NCI-H187 (cell line): ENCODE measurements at regions not wholly inside any gene's neighbourhood (a gene's known extent, or its start where the extent isn't known, plus 50 kb on each side); places are given as distances from the start of the nearest gene placed in this dataset.
"Not testable (repeated sequence)": the region's sequence is repeated elsewhere in the genome, so short reads cannot be mapped to it uniquely, and the experiment has no call there.

Experiments used
- DNase-seq, 2 experiments: peaks; one replicate each; lab custom pipeline; 2025; lab: John Stamatoyannopoulos, UW

- DNase-seq = not testable (repeated sequence)
Measured at GRCh38 chr14:43547596-43547995, 959.5 kb downstream of the FSCB start.

- no peak for DNase-seq
Measured at GRCh38 chr14:43541356-43541755, 965.7 kb downstream of the FSCB start.

- no peak for DNase-seq
Measured at GRCh38 chr14:43540948-43541347, 966.1 kb downstream of the FSCB start.

GRCh38 chr14:43539210-43539609 lies 967.9 kb downstream of the FSCB start:
- DNase-seq = no peak

- no peak for DNase-seq
Measured at GRCh38 chr14:43535231-43535838, 971.7 kb downstream of the FSCB start.

GRCh38 chr14:43532825-43533416 lies 974.2 kb downstream of the FSCB start:
- no peak for DNase-seq

- DNase-seq = no peak
Measured at GRCh38 chr14:43528321-43528720, 978.8 kb downstream of the FSCB start.

- no peak for DNase-seq
Measured at GRCh38 chr14:43525658-43526057, 981.4 kb downstream of the FSCB start.

- DNase-seq = no peak
Measured at GRCh38 chr14:43522901-43523300, 984.2 kb downstream of the FSCB start.

GRCh38 chr14:43522191-43522590 lies 984.9 kb downstream of the FSCB start:
- no peak for DNase-seq

- no peak for DNase-seq
Measured at GRCh38 chr14:43503508-43503907, 1003.6 kb downstream of the FSCB start.

GRCh38 chr14:43492359-43492758 lies 1014.7 kb downstream of the FSCB start:
- not testable (repeated sequence) for DNase-seq

GRCh38 chr14:43483415-43483814 lies 1023.7 kb downstream of the FSCB start:
- DNase-seq = no peak

- no peak for DNase-seq
Measured at GRCh38 chr14:43481864-43482263, 1025.2 kb downstream of the FSCB start.

- DNase-seq = no peak
Measured at GRCh38 chr14:43480976-43481375, 1026.1 kb downstream of the FSCB start.

GRCh38 chr14:43479596-43480195 lies 1027.4 kb downstream of the FSCB start:
- DNase-seq = no peak

- DNase-seq = no peak
Measured at GRCh38 chr14:43476822-43477221, 1030.3 kb downstream of the FSCB start.

GRCh38 chr14:43475757-43476156 lies 1031.3 kb downstream of the FSCB start:
- DNase-seq = no peak

GRCh38 chr14:43471595-43471994 lies 1035.5 kb downstream of the FSCB start:
- DNase-seq = no peak

GRCh38 chr14:43464968-43465367 lies 1042.1 kb downstream of the FSCB start:
- no peak for DNase-seq

GRCh38 chr14:43449291-43449690 lies 1057.8 kb downstream of the FSCB start:
- no peak for DNase-seq

- no peak for DNase-seq
Measured at GRCh38 chr14:43438056-43438455, 1069.0 kb downstream of the FSCB start.

GRCh38 chr14:43418324-43418723 lies 1088.8 kb downstream of the FSCB start:
- no peak for DNase-seq

- DNase-seq = no peak
Measured at GRCh38 chr14:43413084-43413483, 1094.0 kb downstream of the FSCB start.
